ENCODE measurements at regions not wholly inside any gene's neighbourhood (a gene's known extent, or its start where the extent isn't known, plus 50 kb on each side); places are given as distances from the start of the nearest gene placed in this dataset.

GRCh38 chr2:126971481-126972278 lies 73.0 kb downstream of the TEX51 start:
- ATAC-seq, result peak; percentile 94

GRCh38 chr2:126972279-126972626 lies 73.6 kb downstream of the TEX51 start:
- no peak for TF ChIP-seq CREB5 (CRISPR knock-in tag; IDR thresholded peaks at IDR 0.05; ENCODE audit: low read depth)
- no peak for TF ChIP-seq ZFP3 (CRISPR knock-in tag; IDR thresholded peaks at IDR 0.05)
- ATAC-seq, result peak; percentile 27; the same call in 2 of the 3 replicates

More at GRCh38 chr2:126971481-126972278, 73.0 kb downstream of the TEX51 start:
- TF ChIP-seq BACH2 (CRISPR knock-in tag; IDR thresholded peaks at IDR 0.05; ENCODE audit: borderline replicate concordance), result no peak
- no peak for TF ChIP-seq CSRNP3 (CRISPR knock-in tag; IDR thresholded peaks at IDR 0.05)
- no peak for TF ChIP-seq GLIS3 (CRISPR knock-in tag; IDR thresholded peaks at IDR 0.05)
- TF ChIP-seq PPARA (CRISPR knock-in tag; IDR thresholded peaks at IDR 0.05; ENCODE audit: borderline replicate concordance), result no peak
- TF ChIP-seq TOX (CRISPR knock-in tag; IDR thresholded peaks at IDR 0.05; ENCODE audit: borderline replicate concordance), result no peak
- no peak for TF ChIP-seq ESRRG (CRISPR knock-in tag; IDR thresholded peaks at IDR 0.05)
- TF ChIP-seq ZC3H10 (CRISPR knock-in tag; IDR thresholded peaks at IDR 0.05), result no peak
- no peak for TF ChIP-seq CREB5 (CRISPR knock-in tag; IDR thresholded peaks at IDR 0.05; ENCODE audit: low read depth)
- TF ChIP-seq TSHZ2 (CRISPR knock-in tag; IDR thresholded peaks at IDR 0.05), result no peak
- no peak for TF ChIP-seq ZFP30 (CRISPR knock-in tag; IDR thresholded peaks at IDR 0.05)
- no peak for TF ChIP-seq ISL1 (CRISPR knock-in tag; IDR thresholded peaks at IDR 0.05)
- TF ChIP-seq ZNF8 (CRISPR knock-in tag; IDR thresholded peaks at IDR 0.05), result no peak

- ATAC-seq, result no peak
Observed at GRCh38 chr2:126973745-126974144, 75.1 kb downstream of the TEX51 start.

More at GRCh38 chr2:126973745-126974144, 75.1 kb downstream of the TEX51 start:
- TF ChIP-seq ZFP3 (CRISPR knock-in tag; IDR thresholded peaks at IDR 0.05) (no peak), RARB (CRISPR knock-in tag; IDR thresholded peaks at IDR 0.05) (no peak), CREB5 (CRISPR knock-in tag; IDR thresholded peaks at IDR 0.05; ENCODE audit: low read depth) (no peak), ZNF70 (CRISPR knock-in tag; IDR thresholded peaks at IDR 0.05) (no peak), BACH2 (CRISPR knock-in tag; IDR thresholded peaks at IDR 0.05; ENCODE audit: borderline replicate concordance) (no peak), ZNF8 (CRISPR knock-in tag; IDR thresholded peaks at IDR 0.05) (no peak), PATZ1 (CRISPR knock-in tag; IDR thresholded peaks at IDR 0.05; ENCODE audit: borderline replicate concordance) (no peak), ZNF565 (CRISPR knock-in tag; conservative IDR thresholded peaks at IDR 0.05; ENCODE audit: low read depth) (no peak), TOX (CRISPR knock-in tag; IDR thresholded peaks at IDR 0.05; ENCODE audit: borderline replicate concordance) (no peak), CSRNP3 (CRISPR knock-in tag; IDR thresholded peaks at IDR 0.05) (no peak), ZC3H10 (CRISPR knock-in tag; IDR thresholded peaks at IDR 0.05) (no peak), TCF4 (CRISPR knock-in tag; IDR thresholded peaks at IDR 0.05; ENCODE audit: borderline replicate concordance) (no peak), ZFP30 (CRISPR knock-in tag; IDR thresholded peaks at IDR 0.05) (no peak), TSHZ2 (CRISPR knock-in tag; IDR thresholded peaks at IDR 0.05) (no peak), POU6F1 (CRISPR knock-in tag; IDR thresholded peaks at IDR 0.05; ENCODE audit: borderline replicate concordance, low read depth) (no peak)

Measured in SK-N-SH treated with all-trans-retinoic acid at 6 μM for 48 hours (cell line).